Ectodermal cell (in vitro differentiated cells): ENCODE measurements at regions not wholly inside any gene's neighbourhood (a gene's known extent, or its start where the extent isn't known, plus 50 kb on each side); places are given as distances from the start of the nearest gene placed in this dataset.
"Not testable (repeated sequence)": the region's sequence is repeated elsewhere in the genome, so short reads cannot be mapped to it uniquely, and the experiment has no call there.

Experiments used
- H3K27ac ChIP-seq: 2 replicates; pipeline ENCODE4 v1.7.0; 2013; ENCODE audit warnings: mild to moderate bottlenecking, low read depth, low read length; ENCODE audit not compliant: insufficient read depth, poor library complexity, severe bottlenecking
- H3K27me3 ChIP-seq: 2 replicates; pipeline ENCODE4 v1.7.0; 2013; ENCODE audit warnings: mild to moderate bottlenecking, low read length; ENCODE audit not compliant: insufficient read depth, control insufficient read depth, poor library complexity, severe bottlenecking
- H3K36me3 ChIP-seq: one replicate; pipeline ENCODE4 v1.7.0; 2013; ENCODE audit warnings: low read length; ENCODE audit not compliant: control insufficient read depth, insufficient read depth
- H3K4me1 ChIP-seq: one replicate; pipeline ENCODE4 v1.7.0; 2013; ENCODE audit warnings: low read length; ENCODE audit not compliant: control insufficient read depth, insufficient read depth
- H3K4me3 ChIP-seq: 2 replicates; pipeline ENCODE4 v1.7.0; 2013; ENCODE audit warnings: low read depth, low read length, control low read depth; ENCODE audit not compliant: insufficient read depth
- H3K9me3 ChIP-seq: 2 replicates; pipeline ENCODE4 v1.7.0; 2013; ENCODE audit warnings: mild to moderate bottlenecking, low read length, moderate library complexity; ENCODE audit not compliant: control insufficient read depth
- WGBS, 2 experiments: methylation state at CpG; one replicate each; pipeline ENCODE4 v1.1.7; 2013; ENCODE audit warnings: missing lambda C conversion rate in 2 of 2; 5-methylcytosine and 5-hydroxymethylcytosine counted together

GRCh38 chr4:19158107-19158809 is 1093.4 kb upstream of the SLIT2 start:
- H3K9me3 ChIP-seq = no peaks in the 10 kb centered on the region
- 92 to 100% methylated on average over 2 of the region's 2 CpGs for WGBS, 2 experiments
- H3K36me3 ChIP-seq = no peaks in the 10 kb centered on the region
- H3K27ac ChIP-seq = no peak overlapping the region
- no peaks in the 10 kb centered on the region for H3K4me1 ChIP-seq
- no peaks in the 10 kb centered on the region for H3K27me3 ChIP-seq
- no peak overlapping the region for H3K4me3 ChIP-seq

DNA sequence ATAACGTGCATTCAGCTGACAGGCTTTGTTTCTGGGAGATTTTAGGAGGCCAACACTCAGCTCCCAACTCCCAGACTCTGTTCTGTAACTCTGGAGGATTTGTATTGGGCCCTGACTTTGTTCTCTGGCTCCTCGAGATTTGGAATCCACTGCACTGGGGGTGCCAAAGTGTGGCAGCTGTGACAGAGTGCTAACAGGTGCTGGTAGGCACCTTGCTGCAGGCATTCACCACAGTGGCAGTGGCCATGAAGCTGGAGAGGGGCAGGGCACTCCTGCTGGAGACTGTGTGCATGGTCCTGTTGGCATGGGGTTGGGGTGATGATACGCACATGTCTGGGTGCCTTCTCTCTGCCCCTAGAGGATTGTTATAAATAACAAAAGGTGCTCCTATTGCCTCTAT is 1094.9 kb upstream of the SLIT2 start:
- H3K4me1 ChIP-seq = no peaks in the 10 kb centered on the region
- no peaks in the 10 kb centered on the region for H3K27me3 ChIP-seq
- H3K9me3 ChIP-seq = no peaks in the 10 kb centered on the region
- WGBS, 2 experiments = 91 to 93% methylated on average over 3 of the region's 3 CpGs
- H3K4me3 ChIP-seq = no peak overlapping the region
- H3K27ac ChIP-seq = no peak overlapping the region
- no peaks in the 10 kb centered on the region for H3K36me3 ChIP-seq

GRCh38 chr4:19155568-19155967 is 1096.1 kb upstream of the SLIT2 start:
- Histone ChIP-seq H3K9me3 (no peaks in the 10 kb centered on the region), H3K4me3 (no peak overlapping the region), H3K4me1 (no peaks in the 10 kb centered on the region), H3K27me3 (no peaks in the 10 kb centered on the region), H3K27ac (no peak overlapping the region), H3K36me3 (no peaks in the 10 kb centered on the region)
- 89 to 96% methylated on average over 1 of the region's 1 CpG for WGBS, 2 experiments

DNA sequence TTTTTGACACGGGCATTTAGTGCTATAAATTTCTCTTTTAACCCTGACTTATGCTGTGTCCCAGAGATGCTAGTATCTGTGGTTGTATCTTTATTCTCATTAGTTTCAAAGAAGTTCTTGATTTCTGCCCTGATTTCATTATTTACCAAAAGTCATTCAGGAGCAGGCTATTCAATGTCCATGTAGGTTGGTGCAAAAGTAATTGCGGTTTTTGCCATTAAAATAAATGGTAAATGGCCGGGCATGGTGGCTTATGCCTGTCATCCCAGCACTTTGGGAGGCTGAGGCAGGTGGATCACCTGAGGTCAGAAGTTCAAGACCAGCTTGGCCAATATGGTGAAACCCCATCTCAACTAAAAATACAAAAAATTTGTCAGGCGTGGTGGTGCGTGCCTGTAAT is 1097.4 kb upstream of the SLIT2 start:
- WGBS, 2 experiments = 92 to 95% methylated on average over 5 of the region's 5 CpGs
- not testable (repeated sequence) for H3K4me1 ChIP-seq, H3K27me3 ChIP-seq, H3K36me3 ChIP-seq, H3K27ac ChIP-seq, H3K4me3 ChIP-seq, H3K9me3 ChIP-seq

DNA sequence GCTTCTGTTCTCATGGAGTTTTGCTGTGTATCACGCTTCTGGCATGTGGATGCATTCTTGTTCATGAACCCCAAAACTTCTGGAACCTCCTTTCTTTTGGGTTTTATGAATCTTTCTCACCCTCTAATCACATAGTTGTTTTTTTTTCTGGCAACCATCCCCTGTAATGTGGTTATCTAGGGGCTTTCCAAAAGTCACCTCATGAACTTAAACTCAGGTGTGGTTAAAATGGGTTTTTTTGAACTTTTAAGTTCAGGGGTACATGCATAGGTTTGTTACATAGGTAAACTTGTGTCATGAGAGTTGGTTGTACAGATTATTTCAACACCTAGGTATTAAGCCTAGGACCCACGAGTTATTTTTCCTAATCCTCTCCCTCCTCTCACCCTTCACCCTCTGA is 1099.4 kb upstream of the SLIT2 start:
- Histone ChIP-seq H3K27ac (no peak overlapping the region), H3K9me3 (no peaks in the 10 kb centered on the region), H3K4me3 (no peak overlapping the region), H3K36me3 (no peaks in the 10 kb centered on the region), H3K27me3 (no peaks in the 10 kb centered on the region), H3K4me1 (no peaks in the 10 kb centered on the region)
- WGBS, 2 experiments = 79 to 93% methylated on average over 2 of the region's 2 CpGs

DNA sequence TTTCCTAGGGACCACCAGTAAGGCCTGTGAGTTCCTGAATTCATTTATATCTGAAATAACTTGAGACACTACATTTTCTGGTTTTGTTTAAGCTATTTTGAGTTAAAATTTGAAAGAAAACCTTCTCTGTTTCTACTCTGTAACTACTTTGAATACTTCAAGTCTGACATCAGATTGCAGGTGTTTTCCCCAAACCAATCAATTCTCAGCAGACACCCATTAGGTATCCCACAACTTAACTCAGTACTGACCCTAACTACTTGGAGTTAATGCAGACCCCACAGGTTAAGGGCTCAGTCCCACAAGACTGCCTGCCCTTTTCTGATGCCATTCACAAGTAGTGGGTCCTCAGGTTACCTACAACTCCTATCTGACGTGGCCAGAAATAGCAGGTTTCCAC is 1100.0 kb upstream of the SLIT2 start:
- no peak overlapping the region for H3K27ac ChIP-seq
- no peaks in the 10 kb centered on the region for H3K27me3 ChIP-seq
- 90 to 100% methylated on average over 1 of the region's 1 CpG for WGBS, 2 experiments
- no peak overlapping the region for H3K4me3 ChIP-seq
- H3K36me3 ChIP-seq = no peaks in the 10 kb centered on the region
- H3K9me3 ChIP-seq = no peaks in the 10 kb centered on the region
- no peaks in the 10 kb centered on the region for H3K4me1 ChIP-seq

- Histone ChIP-seq H3K27ac (no peak overlapping the region), H3K4me3 (no peak overlapping the region), H3K27me3 (no peaks in the 10 kb centered on the region), H3K36me3 (no peaks in the 10 kb centered on the region), H3K9me3 (no peaks in the 10 kb centered on the region), H3K4me1 (no peaks in the 10 kb centered on the region)
- WGBS, 2 experiments = 93 to 97% methylated on average over 3 of the region's 3 CpGs
These were observed 1105.7 kb upstream of the SLIT2 start for GRCh38 chr4:19146038-19146437.

DNA sequence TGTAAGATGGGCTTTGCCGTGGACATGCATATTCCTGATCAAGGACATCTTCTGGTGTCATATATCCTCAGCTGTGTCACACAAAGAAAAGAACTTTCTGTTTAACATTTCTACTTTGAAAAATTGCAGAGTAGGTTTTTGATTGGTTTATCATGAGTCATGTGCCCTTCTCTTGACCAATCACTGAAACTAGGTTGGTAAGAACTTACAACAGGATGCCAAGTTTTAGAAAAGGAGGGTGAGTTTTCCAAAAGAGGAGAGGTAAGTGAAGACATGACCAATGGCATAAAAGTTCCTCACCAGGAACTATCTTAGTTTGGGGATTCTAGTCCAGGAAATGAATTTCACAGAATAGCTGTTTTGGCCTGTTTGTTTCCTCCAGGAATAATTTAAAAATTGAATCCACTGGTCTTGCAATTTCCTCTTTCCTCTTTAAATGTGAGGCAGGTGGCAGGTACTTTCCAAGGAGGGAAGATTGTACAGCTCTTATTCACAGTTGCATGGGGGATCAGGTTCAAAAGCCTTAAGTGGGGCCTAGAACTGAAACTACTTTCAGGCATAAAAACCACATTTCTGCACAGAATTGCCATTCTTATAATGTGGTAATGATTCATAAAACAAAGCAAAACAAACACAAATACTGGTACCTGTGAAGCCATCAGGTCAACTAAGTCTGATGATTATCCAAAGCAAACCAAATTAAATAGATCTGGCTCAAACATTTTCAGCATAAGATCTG is 1114.5 kb upstream of the LCORL start:
- Histone ChIP-seq H3K4me3 (no peak overlapping the region), H3K36me3 (no peaks in the 10 kb centered on the region), H3K27me3 (no peaks in the 10 kb centered on the region), H3K4me1 (no peaks in the 10 kb centered on the region), H3K27ac (no peak overlapping the region), H3K9me3 (no peaks in the 10 kb centered on the region)
- WGBS, 2 experiments = 86 to 96% methylated on average over 1 of the region's 1 CpG

- 45 to 53% methylated on average over 3 of the region's 3 CpGs for WGBS, 2 experiments
These were observed 1113.1 kb upstream of the LCORL start for GRCh38 chr4:19134685-19135084.

DNA sequence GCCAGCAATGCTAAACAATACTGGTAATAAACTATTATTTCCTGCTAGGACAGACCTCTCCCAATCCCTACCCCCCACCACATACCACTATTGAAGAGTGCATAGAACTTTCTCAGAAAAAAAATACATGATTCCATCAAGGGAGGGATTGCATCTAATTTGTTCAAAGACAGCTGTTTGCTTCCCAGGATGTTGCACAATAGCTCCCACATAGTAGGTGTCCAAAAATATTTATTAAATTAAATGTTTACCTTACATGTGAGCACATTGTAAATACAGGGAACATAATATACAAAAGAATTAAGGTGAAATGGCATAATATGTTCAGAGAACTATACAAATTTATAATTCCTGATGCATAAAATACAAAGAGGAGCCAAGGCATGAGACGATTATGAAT is 1111.8 kb upstream of the LCORL start:
- no peaks in the 10 kb centered on the region for H3K36me3 ChIP-seq
- no peaks in the 10 kb centered on the region for H3K4me1 ChIP-seq
- H3K9me3 ChIP-seq = no peaks in the 10 kb centered on the region
- no peaks in the 10 kb centered on the region for H3K27me3 ChIP-seq
- WGBS, 2 experiments = 100% methylated on average over 1 of the region's 1 CpG
- H3K4me3 ChIP-seq = no peak overlapping the region
- no peak overlapping the region for H3K27ac ChIP-seq

More at GRCh38 chr4:19134685-19135084, 1113.1 kb upstream of the LCORL start:
- no peak overlapping the region for H3K4me3 ChIP-seq
- no peaks in the 10 kb centered on the region for H3K36me3 ChIP-seq
- H3K9me3 ChIP-seq = no peaks in the 10 kb centered on the region
- no peaks in the 10 kb centered on the region for H3K27me3 ChIP-seq
- no peak overlapping the region for H3K27ac ChIP-seq
- no peaks in the 10 kb centered on the region for H3K4me1 ChIP-seq
